ENCODE measurements at regions not wholly inside any gene's neighbourhood (a gene's known extent, or its start where the extent isn't known, plus 50 kb on each side); places are given as distances from the start of the nearest gene placed in this dataset.

GRCh38 chr5:8050616-8051175 is 181.7 kb downstream of the MTRR start:
- no peak for DNase-seq
- H3K9me3 ChIP-seq: no peaks in the 10 kb centered on the region; the same call in 1 of the 2 replicates
- ChIA-PET POLR2A (no interaction called here), CTCF (no interaction called here)
- H3K27me3 ChIP-seq (replicated peaks; ENCODE audit: control insufficient read depth, insufficient read depth, low read length): no peaks in the 10 kb centered on the region; the same call in none of the 2 replicates
- BruUV-seq (replicated peaks): no TSS peak
- no peaks in the 10 kb centered on the region for H3K36me3 Mint-ChIP-seq (ENCODE audit: insufficient read depth, unreplicated experiment)
- H3K4me3 Mint-ChIP-seq (ENCODE audit: unreplicated experiment): no peak overlapping the region
- H3K4me1 ChIP-seq: no peaks in the 10 kb centered on the region
- H3K27me3 Mint-ChIP-seq (ENCODE audit: insufficient read depth, unreplicated experiment): peaks cover 20% of the 10 kb centered on the region
- no peak overlapping the region for H3K4me3 ChIP-seq (ENCODE audit: low read depth, low read length)
- intact Hi-C loops (cut with micrococcal nuclease; ENCODE audit: unreplicated experiment): no loop called here
- H3K36me3 ChIP-seq (ENCODE audit: control insufficient read depth, insufficient read depth, low read length): no peaks in the 10 kb centered on the region
- no peak overlapping the region for H3K27ac Mint-ChIP-seq (ENCODE audit: unreplicated experiment)
- H3K4me1 Mint-ChIP-seq (ENCODE audit: low read depth, unreplicated experiment): no peaks in the 10 kb centered on the region
- TF ChIP-seq CTCF (IDR thresholded peaks at IDR 0.05; ENCODE audit: insufficient read depth in 1 of 2, low read depth in 1 of 2, low read length in 1 of 2, severe bottlenecking in 1 of 2, unreplicated experiment in 1 of 2): no peak
- H3K9me3 Mint-ChIP-seq (ENCODE audit: unreplicated experiment): peaks cover 6% of the 10 kb centered on the region

- no peaks in the 10 kb centered on the region; the same call in none of the 2 replicates for H3K27me3 ChIP-seq (replicated peaks; ENCODE audit: control insufficient read depth, insufficient read depth, low read length)
- no peaks in the 10 kb centered on the region for H3K4me1 Mint-ChIP-seq (ENCODE audit: low read depth, unreplicated experiment)
- no peaks in the 10 kb centered on the region for H3K36me3 Mint-ChIP-seq (ENCODE audit: insufficient read depth, unreplicated experiment)
- no peaks in the 10 kb centered on the region for H3K4me1 ChIP-seq
- H3K9me3 Mint-ChIP-seq (ENCODE audit: unreplicated experiment): peaks cover 6% of the 10 kb centered on the region
- peaks cover 24% of the 10 kb centered on the region for H3K27me3 Mint-ChIP-seq (ENCODE audit: insufficient read depth, unreplicated experiment)
- no peak overlapping the region for H3K4me3 ChIP-seq (ENCODE audit: low read depth, low read length)
- no peak for DNase-seq
- H3K4me3 Mint-ChIP-seq (ENCODE audit: unreplicated experiment): no peak overlapping the region
- CTCF ChIA-PET: no interaction called here
- no peak overlapping the region for H3K27ac Mint-ChIP-seq (ENCODE audit: unreplicated experiment)
- intact Hi-C loops (cut with micrococcal nuclease; ENCODE audit: unreplicated experiment): no loop called here
- TF ChIP-seq CTCF (IDR thresholded peaks at IDR 0.05; ENCODE audit: insufficient read depth in 1 of 2, low read depth in 1 of 2, low read length in 1 of 2, severe bottlenecking in 1 of 2, unreplicated experiment in 1 of 2): no peak
- no peaks in the 10 kb centered on the region for H3K36me3 ChIP-seq (ENCODE audit: control insufficient read depth, insufficient read depth, low read length)
- no TSS peak for BruUV-seq (replicated peaks)
- H3K9me3 ChIP-seq: no peaks in the 10 kb centered on the region; the same call in 1 of the 2 replicates
- POLR2A ChIA-PET: no interaction called here
Measured at GRCh38 chr5:8053270-8053669, 184.3 kb downstream of the MTRR start.

GRCh38 chr5:8057769-8058168 is 188.8 kb downstream of the MTRR start:
- Mint-ChIP-seq H3K4me1 (ENCODE audit: low read depth, unreplicated experiment) (no peaks in the 10 kb centered on the region), H3K9me3 (ENCODE audit: unreplicated experiment) (no peaks in the 10 kb centered on the region), H3K27me3 (ENCODE audit: insufficient read depth, unreplicated experiment) (peaks cover 9% of the 10 kb centered on the region), H3K36me3 (ENCODE audit: insufficient read depth, unreplicated experiment) (no peaks in the 10 kb centered on the region), H3K4me3 (ENCODE audit: unreplicated experiment) (no peak overlapping the region), H3K27ac (ENCODE audit: unreplicated experiment) (no peak overlapping the region)
- TF ChIP-seq CTCF (IDR thresholded peaks at IDR 0.05; ENCODE audit: insufficient read depth in 1 of 2, low read depth in 1 of 2, low read length in 1 of 2, severe bottlenecking in 1 of 2, unreplicated experiment in 1 of 2): no peak
- CTCF ChIA-PET: no interaction called here
- H3K4me1 ChIP-seq: no peaks in the 10 kb centered on the region
- BruUV-seq (replicated peaks): no TSS peak
- H3K9me3 ChIP-seq: no peaks in the 10 kb centered on the region; the same call in 1 of the 2 replicates
- H3K36me3 ChIP-seq (ENCODE audit: control insufficient read depth, insufficient read depth, low read length): no peaks in the 10 kb centered on the region
- no peak for DNase-seq
- H3K27me3 ChIP-seq (replicated peaks; ENCODE audit: control insufficient read depth, insufficient read depth, low read length): no peaks in the 10 kb centered on the region; the same call in none of the 2 replicates
- H3K4me3 ChIP-seq (ENCODE audit: low read depth, low read length): no peak overlapping the region
- intact Hi-C loops (cut with micrococcal nuclease; ENCODE audit: unreplicated experiment): no loop called here
- POLR2A ChIA-PET: no interaction called here

All from Caco-2 (cell line).